ENCODE measurements at regions not wholly inside any gene's neighbourhood (a gene's known extent, or its start where the extent isn't known, plus 50 kb on each side); places are given as distances from the start of the nearest gene placed in this dataset.
"Not testable (repeated sequence)": the region's sequence is repeated elsewhere in the genome, so short reads cannot be mapped to it uniquely, and the experiment has no call there.

DNA sequence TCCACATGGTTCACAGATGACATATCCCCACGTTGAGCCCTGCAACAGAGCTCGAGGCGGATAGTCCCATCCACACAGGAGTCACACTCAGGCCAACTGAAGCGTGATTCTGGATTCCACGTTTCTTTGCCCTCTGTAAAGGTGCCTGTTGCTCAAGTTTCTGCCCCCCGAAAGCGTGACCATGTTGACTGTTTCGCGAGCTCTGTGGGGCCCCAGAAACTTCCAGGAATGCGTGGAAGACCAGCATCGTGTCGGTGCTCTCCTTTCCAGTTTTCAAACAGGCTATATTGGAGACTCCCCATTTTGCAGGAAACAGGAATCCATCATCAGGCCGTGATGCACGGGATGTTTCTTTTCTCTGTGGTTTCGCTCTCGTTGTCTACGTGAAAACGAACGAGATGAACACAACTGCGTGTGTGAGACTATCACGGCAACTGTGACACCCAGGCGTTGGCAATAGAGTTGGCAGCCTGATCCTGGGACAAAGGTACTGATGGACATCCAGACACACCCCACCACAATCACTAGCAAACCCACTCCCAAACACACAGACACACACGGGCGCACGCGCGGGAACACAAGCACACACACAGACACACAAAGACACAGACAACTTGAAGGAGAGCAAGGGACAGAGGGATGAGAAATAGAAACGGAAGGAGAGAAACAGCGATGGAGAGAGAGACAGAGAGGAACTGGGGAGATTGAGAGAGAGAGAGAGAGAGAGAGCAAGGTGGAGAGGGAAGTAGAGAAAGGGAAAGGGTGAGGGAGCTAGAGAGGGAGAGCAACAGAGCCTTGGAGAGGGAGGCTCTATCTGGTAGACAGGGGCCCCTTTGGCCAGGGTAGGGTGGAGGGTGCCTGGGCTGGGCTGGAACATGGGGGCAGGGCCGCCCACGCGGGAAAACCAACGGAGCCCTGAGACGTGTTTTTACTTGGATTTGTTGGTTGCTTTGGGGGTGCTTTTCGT, 1609.3 kb downstream of the SPATA31A7 start:
- intact Hi-C loops (cut with DNase I): not testable (repeated sequence)
- peak in 9 of 10 donors; percentile 45 to 95 (median 60) for DNase-seq

DNA sequence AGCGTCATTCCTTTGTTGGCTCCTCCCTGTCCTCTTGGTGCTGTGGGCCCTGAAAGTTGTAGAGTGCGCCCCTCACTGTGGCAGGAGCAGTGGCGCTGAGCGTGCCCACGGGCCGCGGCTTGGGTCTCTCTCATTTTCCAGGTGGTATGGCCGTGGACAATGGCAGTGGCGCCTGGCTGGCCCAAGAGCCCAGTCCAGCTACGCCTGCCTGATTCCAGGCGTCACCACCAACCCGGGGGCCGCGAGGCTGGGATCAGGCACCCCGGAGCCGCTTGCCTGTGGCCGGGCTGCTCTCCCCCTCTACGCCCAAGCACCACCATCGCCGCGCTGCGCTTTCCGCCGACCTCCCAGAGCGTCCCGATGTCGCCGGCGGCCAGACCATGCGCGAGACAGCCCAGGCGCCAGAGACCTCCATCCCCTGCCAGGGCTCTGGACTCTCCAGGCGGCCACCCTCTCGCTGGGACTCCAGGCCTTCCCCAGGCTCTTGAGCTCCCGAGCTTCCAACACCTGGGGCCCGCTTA, 1610.1 kb downstream of the SPATA31A7 start:
- DNase-seq: peak in 9 of 10 donors; percentile 32 to 94 (median 46)
- intact Hi-C loops (cut with DNase I): not testable (repeated sequence)

DNA sequence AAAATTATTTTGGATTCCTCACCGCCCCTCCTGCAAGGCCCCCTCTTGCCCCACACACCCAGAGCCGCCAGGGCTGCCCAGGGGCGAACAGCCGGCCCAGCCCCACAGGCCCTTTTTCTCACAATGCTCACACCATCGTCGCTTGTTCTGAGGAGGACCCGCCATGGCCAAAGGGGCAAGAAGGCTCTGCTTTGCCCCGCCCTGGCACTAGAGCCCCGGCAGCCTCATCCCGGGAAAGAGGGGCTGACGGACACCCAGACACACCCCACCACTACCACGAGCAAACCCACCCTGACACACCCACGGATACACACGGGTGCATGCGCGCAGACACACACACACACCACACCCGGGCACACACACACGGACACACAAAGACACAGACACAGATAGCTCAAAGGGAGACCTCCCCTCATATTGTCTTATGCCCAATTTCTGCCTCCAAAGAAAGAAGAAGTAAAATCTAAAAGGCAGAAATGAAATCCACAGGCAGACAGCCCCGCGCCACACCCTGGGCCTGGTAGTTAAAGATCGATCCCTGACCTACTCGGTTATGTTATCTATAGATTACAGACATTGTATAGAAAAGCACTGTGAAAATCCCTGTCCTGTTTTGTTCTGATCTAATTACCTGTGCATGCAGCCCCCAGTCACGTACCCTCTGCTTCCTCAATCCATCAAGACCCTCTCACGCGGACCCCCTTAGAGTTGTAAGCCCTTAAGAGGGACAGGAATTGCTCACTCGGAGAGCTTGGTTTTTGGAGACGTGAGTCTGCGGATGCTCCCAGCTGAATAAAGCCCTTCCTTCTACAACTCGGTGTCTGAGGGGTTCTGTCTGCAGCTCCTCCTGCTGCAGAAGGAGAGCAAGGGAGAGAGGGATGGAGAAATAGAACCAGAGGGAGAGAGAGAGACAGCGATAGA, 1610.9 kb downstream of the SPATA31A7 start:
- DNase-seq: peak in 7 of 10 donors; percentile 28 to 90 (median 45)
- intact Hi-C loops (cut with DNase I): not testable (repeated sequence)

DNA sequence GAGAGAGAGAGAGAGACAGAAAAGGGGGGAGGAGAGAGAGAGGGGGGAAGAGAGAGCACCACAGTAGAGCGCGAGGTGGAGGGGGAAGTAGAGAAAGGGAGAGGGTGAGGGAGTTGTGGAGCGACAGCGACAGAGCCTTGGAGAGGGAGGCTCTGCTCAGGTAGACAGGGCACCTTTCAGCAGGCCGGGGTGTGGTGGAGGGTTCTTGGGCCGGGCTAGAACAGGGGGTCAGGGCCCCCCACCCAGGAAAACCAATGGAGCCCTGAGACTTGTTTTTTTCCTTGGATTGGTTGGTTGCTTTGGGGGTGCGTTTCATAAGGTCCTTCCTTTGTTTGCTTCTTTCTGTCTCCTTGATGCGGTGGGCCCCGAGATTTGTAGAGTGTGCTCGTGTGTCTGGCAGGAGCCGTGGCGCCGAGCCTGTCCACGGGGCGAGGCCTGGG, 1611.6 kb downstream of the SPATA31A7 start:
- intact Hi-C loops (cut with DNase I): not testable (repeated sequence)
- DNase-seq: peak in 6 of 10 donors; percentile 34 to 85 (median 56)

DNA sequence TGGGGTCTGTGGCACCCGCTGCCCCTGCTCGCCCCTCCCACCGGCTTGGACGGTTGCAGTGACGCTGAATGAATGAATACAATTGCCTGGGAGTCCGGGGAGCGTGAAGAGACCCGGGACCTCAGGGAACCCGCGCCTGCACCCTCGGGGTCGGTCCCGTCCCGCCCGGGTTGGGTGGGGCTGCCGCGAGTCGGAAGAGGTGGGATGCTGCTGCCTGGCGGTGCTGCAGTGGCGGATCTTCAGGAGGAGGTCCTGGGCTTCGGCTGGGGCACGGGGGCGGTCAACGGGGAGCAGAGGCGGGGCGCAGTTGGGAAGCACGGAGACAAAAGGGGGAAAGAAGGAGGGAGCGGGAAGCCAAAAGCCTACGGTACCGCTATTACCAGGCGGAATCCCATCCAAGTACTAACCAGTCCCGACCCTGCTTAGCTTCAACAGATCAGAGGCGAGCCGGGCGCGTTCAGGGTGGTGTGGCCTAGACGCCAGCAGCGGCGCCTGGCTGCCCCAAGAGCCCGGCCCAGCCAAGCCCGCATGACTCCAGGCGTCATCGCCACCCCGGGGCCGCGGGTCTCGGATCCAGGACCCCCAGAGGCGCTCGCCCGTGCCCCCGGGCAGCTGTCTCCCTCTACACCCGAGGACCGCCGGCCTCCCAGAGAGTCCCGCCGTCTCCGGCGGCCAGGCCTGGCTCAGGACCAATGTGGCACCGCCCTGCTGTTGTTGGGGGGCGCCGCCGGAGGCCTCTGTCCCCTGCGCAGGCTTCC, 1612.3 kb downstream of the SPATA31A7 start:
- DNase-seq: peak in 9 of 10 donors; percentile 65 to 97 (median 78)
- intact Hi-C loops (cut with DNase I): not testable (repeated sequence)

DNA sequence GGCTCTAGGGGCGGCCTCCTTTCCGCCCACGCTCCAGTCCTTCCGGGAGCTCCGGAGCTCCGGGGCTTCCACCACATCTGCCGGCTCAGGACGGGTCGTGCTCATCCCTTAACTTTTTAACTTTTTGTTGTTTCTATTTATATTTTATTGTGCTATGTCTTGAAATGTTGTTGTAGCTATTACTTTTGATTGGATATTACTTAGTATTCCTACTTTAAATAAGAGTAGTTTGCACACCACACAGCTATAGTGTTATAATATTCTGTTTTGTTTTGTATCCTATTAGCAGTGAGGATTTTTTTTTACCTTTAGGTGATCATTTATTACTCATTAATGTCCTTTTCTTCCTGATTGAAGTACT, 1612.9 kb downstream of the SPATA31A7 start:
- DNase-seq; intact Hi-C loops (cut with DNase I): not testable (repeated sequence)

DNA sequence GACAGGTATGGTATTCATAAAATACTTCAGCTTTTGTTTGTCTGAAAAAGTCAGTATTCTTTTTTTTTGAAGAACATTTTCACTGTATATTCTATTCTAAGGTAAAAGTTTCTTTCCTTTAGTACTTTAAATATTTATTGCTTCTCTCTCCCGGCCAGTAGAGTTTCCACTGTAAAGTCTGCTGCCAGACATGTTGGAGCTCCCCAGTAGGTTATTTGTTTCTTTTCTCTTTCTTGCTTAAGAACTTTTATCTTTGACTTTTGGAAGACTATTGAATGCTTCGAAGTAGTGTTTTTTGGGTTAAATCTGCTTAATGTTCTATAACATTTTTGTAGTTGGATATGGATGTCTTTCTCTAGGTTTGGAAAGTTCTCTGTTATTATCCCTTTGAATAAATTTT, 1613.3 kb downstream of the SPATA31A7 start:
- intact Hi-C loops (cut with DNase I); DNase-seq: not testable (repeated sequence)

DNA sequence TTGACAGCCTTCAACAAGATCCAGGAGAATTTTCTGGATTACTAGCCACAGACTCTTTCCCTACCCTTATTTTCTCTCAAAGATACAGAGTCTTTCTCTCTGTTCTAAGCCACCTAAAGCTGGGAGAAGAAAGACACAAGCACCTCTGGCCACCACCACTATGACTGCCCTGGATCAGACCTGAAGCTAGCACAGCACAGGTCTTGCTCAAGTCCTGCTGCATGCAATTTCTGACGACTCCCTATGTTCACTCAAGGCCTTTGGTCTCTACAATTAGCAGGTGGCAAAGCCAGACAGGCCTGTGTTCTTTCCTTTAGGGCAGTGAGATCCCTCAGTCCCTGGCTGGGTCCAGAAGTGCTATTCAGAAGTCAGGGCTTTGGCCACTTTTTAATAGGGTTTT, 1614.5 kb downstream of the SPATA31A7 start:
- DNase-seq: peak in 2 of 10 donors; percentile 45 to 56

DNA sequence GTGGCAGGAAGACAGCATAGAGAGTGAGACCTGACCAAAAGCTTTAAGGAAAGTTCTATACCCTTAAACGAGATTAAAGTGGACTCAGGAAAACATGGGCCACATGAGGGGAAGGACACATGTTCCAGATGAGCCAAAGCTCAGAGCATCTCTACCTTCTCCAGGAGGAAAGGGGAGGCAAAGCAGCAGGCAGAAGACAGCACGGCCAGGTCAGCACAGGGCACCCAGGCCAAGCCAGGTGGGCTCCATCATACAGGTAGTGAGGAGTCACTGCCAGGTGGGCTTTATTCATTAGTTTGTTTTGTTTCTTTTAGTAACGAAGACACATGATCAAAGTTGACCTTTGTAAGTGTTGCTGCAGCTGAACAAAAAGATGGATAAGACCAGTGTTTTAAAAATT, 1617.6 kb downstream of the SPATA31A7 start:
- intact Hi-C loops (cut with DNase I): not testable (repeated sequence)
- peak in 3 of 10 donors; percentile 76 to 94 (median 90) for DNase-seq

More for the DNA sequence above, 1614.5 kb downstream of the SPATA31A7 start:
- intact Hi-C loops (cut with DNase I): not testable (repeated sequence)

DNA sequence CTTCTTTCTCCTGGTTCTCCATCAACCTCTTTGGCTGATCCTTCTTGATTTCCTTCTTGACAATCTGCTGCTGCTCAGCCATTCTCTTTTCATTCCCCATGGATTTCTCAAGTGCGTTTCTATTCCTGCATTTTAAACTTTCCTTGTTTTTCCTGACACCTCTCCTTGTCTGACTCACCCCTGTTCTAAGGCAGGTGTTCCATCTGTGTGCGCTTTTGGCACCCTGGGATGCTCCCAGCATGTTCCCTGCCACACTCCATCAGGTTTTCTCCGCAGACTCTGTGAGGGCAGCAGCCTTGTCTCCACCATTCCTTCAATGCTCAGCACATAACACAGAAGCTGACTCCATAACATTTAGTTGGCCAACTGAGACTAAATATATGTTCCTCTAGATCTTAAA, 1618.2 kb downstream of the SPATA31A7 start:
- intact Hi-C loops (cut with DNase I): not testable (repeated sequence)
- peak in 5 of 10 donors; percentile 36 to 92 (median 81) for DNase-seq

DNA sequence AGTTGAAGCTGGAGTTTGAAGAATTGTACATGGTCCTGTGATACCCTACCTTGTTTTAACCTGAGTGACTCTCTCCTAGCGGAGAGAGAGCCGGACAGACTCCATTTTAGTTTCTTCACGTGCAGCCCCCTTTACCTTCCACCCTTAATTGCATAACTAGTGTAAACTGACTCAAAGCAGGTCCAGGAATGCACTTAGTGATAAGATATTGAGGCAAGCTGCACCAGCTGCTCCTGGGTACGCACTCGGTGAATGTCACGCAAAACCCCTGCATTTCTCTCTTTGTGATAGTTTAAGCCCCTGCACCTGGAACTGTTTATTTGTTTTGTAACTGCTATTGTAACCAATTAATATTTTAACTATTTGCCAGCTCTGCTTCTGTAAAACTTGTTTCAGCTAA, 1620.5 kb downstream of the SPATA31A7 start:
- intact Hi-C loops (cut with DNase I); DNase-seq: not testable (repeated sequence)

DNA sequence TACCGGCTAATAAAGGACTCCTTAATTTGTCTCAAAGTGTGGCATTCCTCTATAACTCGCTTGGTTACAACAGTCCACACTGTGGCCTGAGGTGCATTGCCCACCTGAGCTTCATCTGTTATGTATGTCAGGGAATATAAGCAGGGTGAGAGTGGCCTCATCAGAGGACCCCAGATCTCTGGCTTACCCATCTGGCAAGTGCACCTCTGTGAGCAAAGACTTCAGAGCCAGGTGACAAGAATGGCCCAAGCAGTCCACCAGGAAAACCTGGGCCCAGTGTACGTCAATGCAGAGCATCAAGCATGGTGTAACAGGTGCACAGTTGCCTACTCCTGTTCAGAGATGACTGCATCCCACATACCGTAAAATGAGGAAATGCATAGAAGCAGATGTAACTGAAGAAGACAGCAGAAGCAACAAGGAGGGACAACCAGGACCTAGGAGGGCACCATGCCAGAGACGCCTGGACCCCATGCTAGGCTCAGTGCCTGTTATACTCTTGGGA, 1621.0 kb downstream of the SPATA31A7 start:
- intact Hi-C loops (cut with DNase I): not testable (repeated sequence)
- DNase-seq: peak in 2 of 10 donors; percentile 59 to 68

DNA sequence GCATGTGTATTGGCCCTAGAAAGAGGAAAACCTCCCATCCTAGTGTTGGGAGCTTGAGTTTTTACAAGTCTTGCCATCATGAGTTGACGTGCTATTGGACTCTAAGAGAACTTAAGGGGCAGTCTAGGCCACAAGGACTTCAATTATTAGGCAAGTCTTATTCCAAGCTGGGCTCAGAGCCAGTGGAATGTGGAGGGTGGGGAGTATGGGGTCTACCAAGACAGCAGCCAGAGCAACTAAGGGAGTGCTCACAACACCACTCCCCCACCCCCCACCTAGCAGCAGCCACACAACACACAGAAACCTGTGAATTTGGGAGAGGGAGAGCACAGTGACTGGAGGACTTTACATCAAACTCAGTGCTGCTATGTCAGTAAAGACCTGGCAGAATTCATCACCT, 1625.6 kb downstream of the SPATA31A7 start:
- DNase-seq: peak in 2 of 10 donors; percentile 20 to 53
- intact Hi-C loops (cut with DNase I): not testable (repeated sequence)

DNA sequence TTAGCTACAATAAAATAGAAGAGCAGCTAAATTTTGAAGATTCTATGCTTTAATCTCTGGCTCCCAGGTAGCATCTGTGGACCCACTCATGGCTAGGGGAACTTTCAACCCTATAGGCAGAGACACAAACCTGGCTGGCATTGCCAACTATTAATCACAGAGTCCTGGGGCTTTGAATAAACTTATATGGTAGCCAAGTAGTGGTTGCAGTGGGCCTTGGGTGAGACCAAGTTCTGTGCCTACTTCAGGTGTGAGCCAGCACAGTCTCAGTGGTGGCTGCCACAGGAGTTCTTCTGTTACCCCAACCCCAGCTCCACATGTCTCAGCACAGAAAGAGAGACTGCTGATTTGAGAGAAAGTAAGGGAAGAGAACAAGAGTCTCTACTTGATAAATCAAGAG, 1626.5 kb downstream of the SPATA31A7 start:
- intact Hi-C loops (cut with DNase I): not testable (repeated sequence)
- DNase-seq: peak in 2 of 10 donors; percentile 69 to 72

DNA sequence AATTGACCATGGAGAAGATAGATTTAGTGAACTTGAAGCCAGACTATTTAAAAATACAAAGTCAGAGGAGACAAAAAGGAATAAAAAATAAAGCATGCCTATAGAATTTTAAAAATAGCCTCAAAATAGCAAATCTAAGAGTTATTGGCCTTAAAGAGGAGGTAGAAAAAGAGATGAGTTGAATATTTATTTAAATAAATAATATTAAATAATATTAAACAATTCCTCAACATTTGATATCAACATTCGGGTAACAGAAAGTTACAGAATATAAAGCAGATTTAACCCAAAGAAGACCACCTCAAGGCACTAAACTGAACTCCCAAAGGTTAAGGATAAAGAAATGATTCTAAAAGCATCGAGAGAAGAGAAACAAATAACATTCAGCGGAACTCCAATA, 1627.4 kb downstream of the SPATA31A7 start:
- intact Hi-C loops (cut with DNase I); DNase-seq: not testable (repeated sequence)

DNA sequence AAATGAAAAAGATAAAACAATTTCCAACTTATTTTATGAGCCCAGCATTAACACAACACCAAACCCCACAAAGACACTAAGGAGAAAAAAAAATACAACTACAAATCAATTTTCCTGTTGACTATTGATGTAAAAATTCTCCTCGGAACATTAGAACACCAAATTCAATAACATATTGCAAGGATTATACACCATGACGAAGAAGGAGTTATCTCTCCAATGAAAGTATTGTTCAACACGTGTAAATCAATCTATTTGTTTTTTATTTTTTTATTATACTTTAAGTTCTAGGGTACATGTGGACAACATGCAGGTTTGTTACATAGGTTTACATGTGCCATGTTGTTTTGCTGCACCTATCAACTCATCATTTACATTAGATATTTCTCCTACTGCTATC, 1632.3 kb downstream of the SPATA31A7 start:
- DNase-seq; intact Hi-C loops (cut with DNase I): not testable (repeated sequence)

DNA sequence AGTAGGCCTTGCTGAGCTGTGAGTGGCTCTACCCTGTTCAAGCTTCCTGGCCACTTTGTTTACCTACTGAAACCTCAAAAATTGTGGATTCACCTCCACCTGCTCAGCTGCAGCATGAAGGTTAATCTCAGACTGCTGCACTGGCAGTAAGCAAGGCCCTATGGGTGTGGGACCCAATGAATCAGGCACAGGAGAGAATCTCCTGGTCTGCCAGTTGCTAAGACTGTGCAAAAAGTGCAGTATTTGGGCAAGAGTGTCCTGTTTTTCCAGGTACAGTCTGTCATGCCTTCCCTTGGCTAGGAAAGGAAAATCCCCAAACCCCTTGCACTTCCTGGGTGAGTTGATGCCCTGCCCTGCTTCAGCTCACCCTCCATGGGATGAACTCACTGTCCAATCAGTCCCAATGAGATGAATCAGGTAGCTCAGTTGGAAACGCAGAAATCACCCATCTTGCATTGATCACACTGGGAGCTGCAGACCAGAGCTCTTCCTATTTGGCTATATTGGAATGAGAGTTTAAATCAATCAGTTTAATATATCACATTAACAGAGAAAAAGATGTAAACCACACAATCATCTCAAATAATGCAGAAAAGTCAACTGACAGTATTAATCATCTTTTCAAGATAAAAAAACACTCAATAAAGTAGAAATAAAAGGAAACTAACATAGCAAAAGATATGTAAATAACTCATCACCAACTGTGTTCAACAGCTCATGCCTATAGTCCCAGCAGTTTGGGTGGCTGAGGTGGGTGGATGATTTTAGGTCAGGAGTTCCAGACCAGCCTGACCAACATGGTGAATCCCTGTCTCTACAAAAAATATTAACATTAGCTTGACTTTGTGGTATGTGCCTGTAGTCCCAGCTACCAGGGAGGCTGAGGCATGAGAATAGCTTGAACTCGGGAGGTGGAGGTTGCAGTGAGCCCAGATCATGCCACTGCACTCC, 1638.4 kb downstream of the SPATA31A7 start:
- intact Hi-C loops (cut with DNase I): not testable (repeated sequence)
- peak in 2 of 10 donors; percentile 27 to 52 for DNase-seq

DNA sequence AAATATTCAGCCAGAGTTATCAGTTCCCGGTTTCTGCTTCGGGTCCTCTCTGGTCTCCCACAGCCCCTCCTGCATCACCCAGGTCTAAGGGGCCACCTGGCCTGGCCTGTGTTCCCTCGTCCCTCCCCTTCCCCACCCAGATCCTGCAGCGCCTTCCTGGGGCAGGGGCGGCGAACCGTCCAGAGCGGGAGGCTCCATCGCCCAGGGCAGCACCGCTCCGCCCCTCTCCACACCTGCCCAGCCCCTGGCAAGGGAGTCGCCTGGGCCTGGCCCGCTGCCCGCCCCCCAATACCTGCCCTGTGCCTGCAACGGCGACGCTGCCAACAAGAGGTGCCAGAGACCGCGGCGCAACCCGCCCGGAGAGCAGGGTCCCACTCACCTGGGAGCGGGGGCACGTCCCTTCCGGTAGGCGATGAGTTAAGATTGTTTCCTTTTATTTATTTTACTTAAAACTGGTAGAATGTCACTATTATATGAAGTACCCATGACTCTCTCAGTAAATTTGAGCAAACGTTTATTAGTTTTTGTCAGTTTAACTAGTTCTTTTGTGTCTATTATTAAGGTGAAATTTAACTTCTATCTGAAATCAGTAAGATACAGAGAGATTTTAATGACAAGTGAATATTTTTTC, 1641.1 kb downstream of the SPATA31A7 start:
- intact Hi-C loops (cut with DNase I): not testable (repeated sequence)
- DNase-seq: peak in 3 of 10 donors; percentile 70 to 88 (median 83)
